Testis (tissue), 2 donors: ENCODE measurements at regions not wholly inside any gene's neighbourhood (a gene's known extent, or its start where the extent isn't known, plus 50 kb on each side); places are given as distances from the start of the nearest gene placed in this dataset.

Experiments
- DNase-seq: peaks from one replicate; pipeline ENCODE4 v3.0.0-alpha.2; 2019
- H3K27ac ChIP-seq, 2 donors: fragments of 200-600 bp; sonication (generic); one replicate each; pipeline ENCODE4 v1.5.1; 2019
- H3K27me3 ChIP-seq: fragments of 200-600 bp; sonication (generic); one replicate; pipeline ENCODE4 v1.5.1; 2019
- H3K36me3 ChIP-seq: fragments of 200-600 bp; sonication (generic); one replicate; pipeline ENCODE4 v1.5.1; 2017; ENCODE audit warnings: low read depth; ENCODE audit errors: missing control alignments
- H3K4me1 ChIP-seq: fragments of 200-600 bp; sonication (generic); one replicate; pipeline ENCODE4 v1.5.1; 2019
- H3K4me3 ChIP-seq, 2 donors: fragments of 200-600 bp; sonication (generic); one replicate each; pipeline ENCODE4 v1.5.1; 2017 to 2019
- H3K9me3 ChIP-seq: fragments of 200-600 bp; sonication (generic); one replicate; pipeline ENCODE4 v1.5.1; 2017
- CTCF ChIP-seq, 3 experiments: fragments of 450-650 bp in 2 of 3; fragments of 200-600 bp in 1 of 3; sonication (generic) in 1 of 3; IDR thresholded peaks; one replicate each; pipeline ENCODE4 v1.5.1; 2016 to 2019; ENCODE audit warnings: antibody characterized with exemption in 3 of 3, mild to moderate bottlenecking in 2 of 3, moderate library complexity in 1 of 3
- POLR2A ChIP-seq: fragments of 450-650 bp; IDR thresholded peaks from one replicate; pipeline ENCODE4 v1.6.1; 2017; ENCODE audit warnings: antibody characterized with exemption, mild to moderate bottlenecking, moderate library complexity
- WGBS, 2 donors: methylation state at CpG; one replicate each; pipeline ENCODE4 v1.1.5; 2018; 5-methylcytosine and 5-hydroxymethylcytosine counted together
- intact Hi-C: fragments of 100-400 bp; cut with DNase I; formaldehyde crosslinking; loops from one replicate; pipeline ENCODE4 v1.15.1; 2023; ENCODE audit warnings: low total_unique reads

DNA sequence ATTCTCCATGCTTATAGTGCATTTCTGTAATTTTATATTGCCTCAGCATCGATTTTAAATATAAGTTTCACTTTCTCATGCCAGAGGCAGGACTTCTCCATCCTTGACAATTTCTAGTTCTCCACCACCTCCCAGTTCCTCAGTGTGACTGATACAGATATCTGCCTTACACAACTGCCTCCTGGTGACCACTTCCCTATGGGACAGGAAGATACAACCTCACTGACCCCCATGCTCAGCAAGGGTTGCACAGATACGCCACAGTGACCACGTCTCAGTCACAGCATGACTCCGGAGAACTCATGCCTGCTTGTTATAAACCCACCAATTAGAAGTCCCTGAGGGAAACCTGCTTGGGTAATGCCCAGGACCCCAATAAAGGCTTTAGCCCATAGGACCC, 284.0 kb upstream of the MC4R start:
- 77 to 78% methylated on average over 4 of the region's 4 CpGs for WGBS, 2 donors
- no peak overlapping the region for H3K27ac ChIP-seq
- H3K27me3 ChIP-seq: no peaks in the 10 kb centered on the region
- no peak for DNase-seq
- no peaks in the 10 kb centered on the region for H3K4me1 ChIP-seq
- no peaks in the 10 kb centered on the region for H3K36me3 ChIP-seq
- no peak overlapping the region for H3K4me3 ChIP-seq
- intact Hi-C loops: no loop called here
- no peaks in the 10 kb centered on the region for H3K9me3 ChIP-seq
- TF ChIP-seq CTCF (IDR thresholded peaks at IDR 0.05) (no peak), POLR2A (no peak)

DNA sequence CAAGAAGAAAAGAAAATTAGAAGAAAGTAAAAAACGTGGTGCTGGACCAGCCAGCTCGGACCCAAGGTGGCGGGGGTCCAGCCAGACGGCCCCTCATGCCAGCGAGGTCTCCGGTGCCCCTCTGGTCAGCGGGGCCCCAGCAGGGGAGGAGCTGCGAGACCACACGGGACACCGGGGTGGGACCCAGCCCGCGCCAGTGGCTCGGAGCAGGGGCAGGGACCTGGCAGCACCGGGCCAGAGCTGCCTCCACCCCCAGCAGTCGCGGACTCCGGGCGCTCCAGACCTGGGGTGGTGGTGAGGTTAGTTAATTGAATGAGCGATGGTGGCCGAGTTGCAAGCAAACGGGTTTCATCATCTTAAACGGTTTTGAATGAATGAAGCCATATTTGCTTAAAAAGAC, 289.9 kb upstream of the MC4R start:
- intact Hi-C loops: no loop called here
- WGBS, 2 donors: 59 to 60% methylated on average over 19 to 22 of the region's 22 CpGs

GRCh38 chr18:60663060-60663989, 290.8 kb upstream of the MC4R start:
- DNase-seq: no peak
- intact Hi-C loops: no loop called here
- Histone ChIP-seq H3K4me3 (peak overlapping the region in 1 of 2 donors; percentile 23), H3K27me3 (no peaks in the 10 kb centered on the region), H3K9me3 (no peaks in the 10 kb centered on the region), H3K36me3 (no peaks in the 10 kb centered on the region), H3K4me1 (no peaks in the 10 kb centered on the region), H3K27ac (no peak overlapping the region)
- no peak for TF ChIP-seq POLR2A
- TF ChIP-seq CTCF (IDR thresholded peaks at IDR 0.05): no peak
- WGBS, 2 donors: 74 to 76% methylated on average over 22 to 38 of the region's 38 CpGs

More for the DNA sequence above, 289.9 kb upstream of the MC4R start:
- no peaks in the 10 kb centered on the region for H3K27me3 ChIP-seq
- no peak overlapping the region for H3K27ac ChIP-seq
- H3K4me3 ChIP-seq: peak overlapping the region in 1 of 2 donors; percentile 23
- TF ChIP-seq POLR2A (no peak), CTCF (IDR thresholded peaks at IDR 0.05) (no peak)
- H3K9me3 ChIP-seq: no peaks in the 10 kb centered on the region
- no peak for DNase-seq
- no peaks in the 10 kb centered on the region for H3K36me3 ChIP-seq
- H3K4me1 ChIP-seq: no peaks in the 10 kb centered on the region

GRCh38 chr18:60664736-60665135, 292.2 kb upstream of the MC4R start:
- H3K36me3 ChIP-seq: no peaks in the 10 kb centered on the region
- no peaks in the 10 kb centered on the region for H3K9me3 ChIP-seq
- intact Hi-C loops: no loop called here
- TF ChIP-seq POLR2A (no peak), CTCF (IDR thresholded peaks at IDR 0.05) (no peak)
- H3K27ac ChIP-seq: no peak overlapping the region
- no peak for DNase-seq
- WGBS, 2 donors: 79 to 92% methylated on average over 4 of the region's 4 CpGs
- H3K4me1 ChIP-seq: no peaks in the 10 kb centered on the region
- H3K27me3 ChIP-seq: no peaks in the 10 kb centered on the region
- no peak overlapping the region for H3K4me3 ChIP-seq

- WGBS, 2 donors: 84 to 89% methylated on average over 1 of the region's 1 CpG
- H3K27me3 ChIP-seq: no peaks in the 10 kb centered on the region
- no peaks in the 10 kb centered on the region for H3K4me1 ChIP-seq
- H3K4me3 ChIP-seq: no peak overlapping the region
- DNase-seq: no peak
- no peaks in the 10 kb centered on the region for H3K9me3 ChIP-seq
- no peak overlapping the region for H3K27ac ChIP-seq
- H3K36me3 ChIP-seq: no peaks in the 10 kb centered on the region
- TF ChIP-seq POLR2A (no peak), CTCF (IDR thresholded peaks at IDR 0.05) (no peak)
- intact Hi-C loops: no loop called here
These were observed 294.4 kb upstream of the MC4R start for GRCh38 chr18:60667016-60667415.
